Activated CD4-positive, alpha-beta T cell treated with anti-CD3 and anti-CD28 coated beads, Interleukin-10, Interleukin-2, amounts not matched to agents 100 ng/mL and 50 ng/mL, durations not matched to agents 16 hours and 8 hours (primary cell): ENCODE measurements at regions not wholly inside any gene's neighbourhood (a gene's known extent, or its start where the extent isn't known, plus 50 kb on each side); places are given as distances from the start of the nearest gene placed in this dataset.

ENCODE experiments used
- DNase-seq: peaks from one replicate; pipeline ENCODE4 v3.0.0-alpha.2; 2020

DNA sequence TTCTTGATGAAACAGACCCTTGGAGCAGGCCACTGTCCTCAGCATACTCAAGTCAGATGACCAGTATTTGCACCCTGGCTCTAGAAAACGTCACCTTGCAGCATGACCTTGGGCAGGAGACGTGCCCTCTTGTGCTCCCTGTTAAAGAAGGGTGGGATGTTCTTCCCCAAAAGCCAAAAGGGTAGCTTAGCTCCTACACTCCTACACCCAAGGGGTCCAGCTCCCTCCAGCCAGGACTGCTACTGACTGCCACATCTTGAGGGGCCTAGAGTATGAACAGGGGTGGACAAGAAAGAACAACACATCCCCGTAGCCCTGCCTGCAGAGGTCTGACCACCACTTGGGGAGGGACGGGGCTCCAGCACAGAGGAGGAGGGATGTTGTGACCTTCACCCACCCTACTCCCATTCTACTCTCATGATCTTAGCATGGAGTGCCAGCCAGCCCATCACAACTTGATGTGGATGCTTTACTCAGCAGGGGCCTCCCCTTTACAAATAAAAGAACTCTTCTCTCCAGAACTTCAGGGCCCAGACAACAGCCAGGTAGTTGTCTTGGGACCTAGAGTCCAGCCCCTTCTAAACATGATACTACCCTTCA, 165.3 kb upstream of the ZMIZ1 start:
- DNase-seq: no peak

DNA sequence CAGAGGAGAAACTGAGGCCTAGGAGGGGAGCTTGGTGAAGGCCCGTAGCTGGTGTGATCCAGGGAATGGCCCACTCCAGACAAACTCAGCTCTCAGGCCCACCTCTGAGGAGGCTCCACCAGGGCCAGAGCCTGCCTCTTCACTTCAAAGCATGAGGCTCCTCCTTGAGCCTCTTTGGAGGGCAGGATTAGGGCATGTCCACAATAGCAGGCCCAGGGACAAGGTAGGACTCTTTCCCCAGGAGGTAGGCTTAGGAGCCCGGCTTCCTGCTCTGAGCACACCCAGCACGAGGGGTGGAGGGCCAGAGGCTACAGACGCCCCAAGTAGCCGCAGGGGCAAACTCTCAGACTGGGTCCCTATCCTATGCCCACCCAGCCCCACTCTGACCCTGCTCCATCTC, 164.6 kb upstream of the ZMIZ1 start:
- DNase-seq: no peak

DNA sequence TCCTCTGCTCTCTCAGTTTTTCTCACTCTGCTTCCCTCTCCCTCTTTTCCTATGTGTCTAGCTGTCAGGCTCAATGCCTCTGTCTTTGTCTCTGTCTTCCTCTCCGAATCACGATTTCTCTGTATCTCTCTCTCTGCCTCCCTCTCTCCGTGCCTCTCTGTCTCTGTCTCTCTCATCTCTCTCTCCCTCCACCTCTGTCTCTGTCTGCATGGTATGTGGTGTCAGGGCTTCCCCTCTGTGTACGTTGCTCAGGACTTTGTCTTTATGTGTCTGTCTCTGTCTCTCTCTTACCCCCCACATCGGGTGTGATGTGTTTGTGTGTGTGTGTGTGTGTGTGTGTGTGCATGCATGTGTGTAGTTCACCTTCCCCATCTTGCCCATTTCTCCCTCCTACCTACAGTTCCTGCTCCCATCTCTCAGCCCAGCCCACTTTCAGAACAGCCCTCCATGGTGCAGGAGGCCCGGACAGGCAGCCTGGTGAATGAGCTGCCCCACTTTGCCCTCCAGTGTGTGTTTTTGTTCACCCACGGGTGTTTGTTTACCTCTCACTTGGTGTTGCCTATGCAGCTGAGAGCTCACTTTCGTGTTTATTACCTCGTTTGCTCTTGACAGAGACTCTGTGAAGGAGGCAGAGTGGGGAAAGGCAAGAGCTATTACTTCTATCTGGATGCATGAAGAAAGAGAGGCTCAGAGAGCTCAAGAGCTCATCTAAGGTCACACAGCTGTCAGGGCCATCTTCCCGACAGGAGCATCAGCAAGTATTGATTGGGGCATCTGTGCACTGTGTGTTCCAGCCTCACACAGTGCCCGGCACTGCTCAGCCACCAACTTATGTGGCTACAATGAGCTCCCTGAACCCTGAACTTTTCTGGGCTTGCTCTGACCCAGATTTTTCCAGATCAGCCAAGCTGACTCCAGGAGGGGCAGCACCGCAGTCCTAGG, 163.5 kb upstream of the ZMIZ1 start:
- DNase-seq: no peak

- no peak for DNase-seq
Observed at GRCh38 chr10:78905957-78906308, 162.8 kb upstream of the ZMIZ1 start.

DNA sequence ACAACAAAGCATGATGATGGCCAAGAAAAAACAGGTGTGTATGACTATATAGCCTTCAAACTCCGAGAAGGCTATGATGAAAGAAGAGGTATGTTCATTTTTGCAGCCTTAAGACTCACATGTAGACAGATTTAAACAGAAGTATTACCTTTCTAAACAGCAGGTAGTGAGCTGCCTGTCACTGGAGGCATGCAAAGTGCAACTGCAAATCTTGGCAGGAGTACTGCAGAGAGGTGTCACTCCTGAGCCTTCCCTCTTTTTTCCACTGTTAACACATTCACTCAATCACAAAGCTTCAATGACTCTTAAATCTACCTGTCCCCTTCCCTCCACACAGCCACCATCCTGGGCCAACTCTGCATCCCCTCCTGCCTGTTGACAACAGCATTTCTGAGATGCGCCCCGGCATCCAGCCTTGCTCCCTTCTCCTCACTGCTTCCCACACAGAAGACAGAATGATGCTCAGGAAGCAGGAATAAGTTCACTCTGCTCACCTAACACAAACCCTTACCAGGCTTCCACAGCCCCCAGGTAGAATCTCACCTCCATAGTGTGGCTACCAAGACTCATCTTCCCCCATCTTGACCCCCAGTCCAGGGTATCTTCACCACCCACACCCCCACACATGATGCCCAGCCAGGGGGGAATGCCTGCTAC, 161.9 kb upstream of the ZMIZ1 start:
- no peak for DNase-seq

GRCh38 chr10:78907551-78908211, 161.1 kb upstream of the ZMIZ1 start:
- DNase-seq: no peak

- DNase-seq: no peak
Observed at GRCh38 chr10:78909221-78909620, 159.5 kb upstream of the ZMIZ1 start.

DNA sequence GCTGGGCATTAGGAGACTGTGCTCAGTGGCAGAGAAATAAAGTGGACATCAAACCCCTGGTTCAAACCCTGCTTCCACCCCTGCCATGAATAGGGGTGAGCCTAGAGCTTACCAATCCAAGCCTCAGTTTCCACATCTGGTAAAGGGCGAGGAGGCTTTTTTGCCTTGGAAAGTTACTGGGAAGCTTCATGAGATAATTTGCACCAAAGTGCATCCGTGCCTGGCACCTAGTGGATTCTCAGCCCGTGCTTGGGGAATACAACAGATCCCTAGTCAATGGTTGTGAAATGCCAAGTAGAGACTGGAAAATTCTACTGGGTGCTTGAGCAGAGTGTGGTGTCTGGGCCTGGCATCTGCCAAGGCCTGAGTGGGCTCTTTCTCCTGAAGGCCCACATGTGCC, 158.7 kb upstream of the ZMIZ1 start:
- DNase-seq: no peak

- no peak for DNase-seq
Observed at GRCh38 chr10:78910476-78910875, 158.3 kb upstream of the ZMIZ1 start.

GRCh38 chr10:78910886-78911285, 157.9 kb upstream of the ZMIZ1 start:
- no peak for DNase-seq

GRCh38 chr10:78911533-78912340, 157.0 kb upstream of the ZMIZ1 start:
- DNase-seq: no peak

- DNase-seq: no peak
Observed at GRCh38 chr10:78912361-78913218, 156.2 kb upstream of the ZMIZ1 start.

DNA sequence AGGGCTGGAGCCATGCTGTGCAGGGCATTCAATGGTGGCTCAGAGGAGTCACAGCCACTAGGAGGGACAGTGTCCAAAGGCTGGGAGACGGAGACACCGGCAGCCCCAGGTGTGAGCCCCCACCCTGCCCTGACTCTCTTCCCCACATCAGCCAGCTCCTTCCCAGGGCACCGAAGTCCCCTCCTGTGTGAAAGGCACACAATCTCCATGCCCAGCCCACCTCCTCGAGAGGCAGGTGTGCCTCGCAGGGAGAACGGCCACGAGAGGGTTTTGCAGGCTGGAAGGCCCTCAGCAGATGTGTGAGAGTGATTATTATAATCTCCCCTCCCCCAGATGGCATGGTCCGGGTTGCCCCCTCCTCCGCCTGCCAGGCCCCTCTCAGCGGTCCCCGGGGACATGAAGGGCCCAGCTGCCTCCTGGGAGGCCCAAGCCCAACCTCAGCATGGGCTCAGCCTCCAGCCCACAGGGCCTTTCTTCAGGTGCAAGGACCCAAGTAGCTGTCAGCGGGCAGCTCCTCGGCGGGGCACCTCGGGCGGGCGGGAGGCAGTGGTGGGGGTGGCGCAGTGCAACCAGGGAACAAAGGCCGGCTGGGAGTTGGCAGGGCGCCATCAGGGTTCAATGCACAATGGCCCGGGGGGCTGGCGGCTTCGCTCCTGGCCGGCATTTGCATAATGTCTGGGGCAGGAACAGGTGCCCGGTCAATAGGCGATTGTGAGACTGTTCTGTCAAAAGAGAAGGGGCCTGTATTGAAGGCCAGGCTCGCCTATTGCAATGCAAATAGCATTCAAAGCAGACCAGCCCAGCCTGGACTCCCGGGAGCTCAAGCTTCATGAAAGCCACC, 155.3 kb upstream of the ZMIZ1 start:
- no peak for DNase-seq

- no peak for DNase-seq
Observed at GRCh38 chr10:78914060-78914378, 154.7 kb upstream of the ZMIZ1 start.

DNA sequence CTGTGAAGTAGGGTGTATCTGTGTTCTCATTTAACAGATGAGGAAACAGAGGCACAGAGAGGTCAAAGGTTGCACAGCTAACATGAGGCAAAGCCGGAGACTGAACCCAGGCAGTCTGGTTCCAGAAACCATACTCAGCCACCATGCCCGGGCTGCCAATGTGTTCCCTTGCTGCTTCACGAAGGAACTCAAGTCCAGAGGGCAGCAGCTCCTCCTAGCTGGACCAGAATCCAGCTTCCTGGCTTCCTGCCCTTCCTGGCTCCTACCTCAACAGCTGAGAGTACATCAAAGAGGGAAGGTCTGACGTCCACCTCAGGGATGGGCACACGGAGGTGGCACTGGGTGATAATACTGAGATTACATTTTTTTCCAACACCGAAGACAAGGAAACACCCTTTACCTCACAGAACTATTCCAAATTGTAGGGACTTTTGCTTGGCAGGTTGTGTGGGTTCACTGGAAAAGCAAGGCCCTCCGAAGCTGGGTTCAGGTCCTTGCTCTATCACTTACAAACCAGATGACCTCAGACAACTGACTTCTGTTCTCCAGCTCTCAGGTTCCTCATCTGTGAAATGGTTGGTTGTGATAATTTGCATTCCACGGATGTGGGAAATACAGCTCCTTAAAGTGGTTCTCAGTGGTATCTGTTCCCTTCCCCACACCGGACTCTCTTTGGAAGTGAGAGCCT, 154.1 kb upstream of the ZMIZ1 start:
- DNase-seq: no peak

DNA sequence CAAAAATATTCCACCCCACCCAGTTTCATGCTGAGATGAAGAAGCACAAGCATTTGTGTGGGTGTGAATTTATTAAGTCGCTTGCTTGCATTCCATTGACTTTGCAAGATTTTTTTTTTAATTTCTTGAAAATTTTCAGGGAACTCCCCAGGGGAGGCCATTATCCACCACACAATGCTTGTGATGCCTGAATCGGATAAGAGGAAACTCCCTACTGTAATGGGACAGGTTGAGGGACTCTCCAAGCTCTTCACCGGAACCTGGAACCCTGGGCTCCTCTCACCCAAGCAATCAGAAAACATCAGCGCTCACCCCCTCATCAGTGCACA, 153.6 kb upstream of the ZMIZ1 start:
- DNase-seq: no peak

GRCh38 chr10:78916227-78916626, 152.5 kb upstream of the ZMIZ1 start:
- no peak for DNase-seq

DNA sequence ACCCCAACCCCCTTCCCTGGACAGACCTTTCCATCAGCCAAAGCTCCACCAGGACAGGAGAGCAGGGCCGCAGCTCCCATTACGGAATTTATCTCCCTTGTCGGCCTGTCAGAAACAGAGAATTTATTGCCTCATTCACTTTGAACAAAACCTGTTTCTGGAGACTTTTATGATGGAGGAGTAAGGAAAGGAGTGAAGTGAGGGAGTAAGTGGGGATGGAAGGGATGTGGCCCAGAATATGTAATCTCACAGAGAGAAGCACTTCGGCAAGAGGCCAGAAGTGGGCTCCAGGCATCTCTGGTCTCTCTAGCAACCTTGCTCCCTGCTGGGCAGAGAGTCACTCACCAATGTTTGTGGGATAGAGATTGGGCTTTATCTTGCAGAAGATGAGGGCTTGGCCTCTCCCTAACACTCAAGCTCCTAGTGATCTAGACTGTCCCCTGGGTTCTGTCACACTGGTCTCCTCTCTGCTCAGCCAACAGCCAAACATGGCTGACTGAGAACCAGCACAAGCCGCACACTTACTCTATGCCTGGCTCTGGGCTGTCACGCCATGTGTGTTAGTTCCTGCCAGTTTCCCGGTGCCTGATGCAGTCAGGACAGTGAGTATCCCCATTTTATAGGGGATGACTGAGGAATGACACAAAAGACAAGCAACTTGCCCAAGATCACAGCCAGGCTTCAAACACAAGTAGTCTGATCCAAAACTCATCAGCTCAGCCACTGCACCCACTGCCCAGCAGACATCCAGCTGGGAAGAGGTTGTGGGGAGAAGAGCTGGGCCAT, 149.4 kb upstream of the ZMIZ1 start:
- DNase-seq: no peak

GRCh38 chr10:78920011-78920410, 148.8 kb upstream of the ZMIZ1 start:
- no peak for DNase-seq

- no peak for DNase-seq
Observed at GRCh38 chr10:78921895-78922294, 146.9 kb upstream of the ZMIZ1 start.
